Small intestine (tissue), 7 donors: ENCODE measurements at regions not wholly inside any gene's neighbourhood (a gene's known extent, or its start where the extent isn't known, plus 50 kb on each side); places are given as distances from the start of the nearest gene placed in this dataset.

ENCODE experiments used
- DNase-seq, 2 donors: peaks; one replicate each; pipeline versions ENCODE4 v3.0.0 to v3.0.0-alpha.2; 2013
- FAIRE-seq: peaks from 2 replicates; lab custom pipeline; 2012; peaks lifted over from hg19 to GRCh38; lab: Jason Lieb, UNC
- H3K27ac ChIP-seq, 3 donors: one replicate each; pipeline ENCODE4 v1.5.1; 2013; ENCODE audit warnings: low read length in 2 of 3, mild to moderate bottlenecking in 2 of 3, control low read depth in 1 of 3, inconsistent platforms in 1 of 3, low read depth in 1 of 3, moderate library complexity in 1 of 3
- H3K27me3 ChIP-seq, 3 donors: one replicate each; pipeline ENCODE4 v1.6.1; 2013; ENCODE audit warnings: low read length in 3 of 3, inconsistent platforms in 1 of 3; ENCODE audit not compliant: control insufficient read depth in 3 of 3, insufficient read depth in 3 of 3
- H3K36me3 ChIP-seq, 3 donors: one replicate each; pipeline ENCODE4 v1.6.1; 2013; ENCODE audit warnings: low read length in 3 of 3, inconsistent platforms in 1 of 3, low read depth in 1 of 3, mild to moderate bottlenecking in 1 of 3, moderate library complexity in 1 of 3; ENCODE audit not compliant: control insufficient read depth in 3 of 3, insufficient read depth in 2 of 3
- H3K4me1 ChIP-seq, 3 donors: one replicate each; pipeline ENCODE4 v1.6.1; 2013; ENCODE audit warnings: low read length in 2 of 3, inconsistent platforms in 1 of 3, low read depth in 1 of 3, mild to moderate bottlenecking in 1 of 3, moderate library complexity in 1 of 3; ENCODE audit not compliant: control insufficient read depth in 3 of 3, insufficient read depth in 2 of 3
- H3K4me3 ChIP-seq, 3 donors: one replicate each; pipeline ENCODE4 v1.5.1; 2013; ENCODE audit warnings: low read length in 3 of 3, control low read depth in 1 of 3, inconsistent platforms in 1 of 3, low read depth in 1 of 3, mild to moderate bottlenecking in 1 of 3, moderate library complexity in 1 of 3
- H3K9me3 ChIP-seq, 2 donors: one replicate each; pipeline ENCODE4 v1.6.1; 2013; ENCODE audit warnings: low read depth in 1 of 2, low read length in 1 of 2; ENCODE audit not compliant: control insufficient read depth in 2 of 2, insufficient read depth in 1 of 2
- WGBS, 3 donors: extraction: QIAGEN DNeasy Blood & Tissue Kit; methylation state at CpG; one replicate each; pipeline ENCODE4 v1.1.7; 2013; 5-methylcytosine and 5-hydroxymethylcytosine counted together
- donor health status: healthy with polysubstance abuse.
- donor health status: control.
- donor health status: control.
- donor health status: Bipolar disorder and iron deficiency.
- donor health status: healthy.

DNA sequence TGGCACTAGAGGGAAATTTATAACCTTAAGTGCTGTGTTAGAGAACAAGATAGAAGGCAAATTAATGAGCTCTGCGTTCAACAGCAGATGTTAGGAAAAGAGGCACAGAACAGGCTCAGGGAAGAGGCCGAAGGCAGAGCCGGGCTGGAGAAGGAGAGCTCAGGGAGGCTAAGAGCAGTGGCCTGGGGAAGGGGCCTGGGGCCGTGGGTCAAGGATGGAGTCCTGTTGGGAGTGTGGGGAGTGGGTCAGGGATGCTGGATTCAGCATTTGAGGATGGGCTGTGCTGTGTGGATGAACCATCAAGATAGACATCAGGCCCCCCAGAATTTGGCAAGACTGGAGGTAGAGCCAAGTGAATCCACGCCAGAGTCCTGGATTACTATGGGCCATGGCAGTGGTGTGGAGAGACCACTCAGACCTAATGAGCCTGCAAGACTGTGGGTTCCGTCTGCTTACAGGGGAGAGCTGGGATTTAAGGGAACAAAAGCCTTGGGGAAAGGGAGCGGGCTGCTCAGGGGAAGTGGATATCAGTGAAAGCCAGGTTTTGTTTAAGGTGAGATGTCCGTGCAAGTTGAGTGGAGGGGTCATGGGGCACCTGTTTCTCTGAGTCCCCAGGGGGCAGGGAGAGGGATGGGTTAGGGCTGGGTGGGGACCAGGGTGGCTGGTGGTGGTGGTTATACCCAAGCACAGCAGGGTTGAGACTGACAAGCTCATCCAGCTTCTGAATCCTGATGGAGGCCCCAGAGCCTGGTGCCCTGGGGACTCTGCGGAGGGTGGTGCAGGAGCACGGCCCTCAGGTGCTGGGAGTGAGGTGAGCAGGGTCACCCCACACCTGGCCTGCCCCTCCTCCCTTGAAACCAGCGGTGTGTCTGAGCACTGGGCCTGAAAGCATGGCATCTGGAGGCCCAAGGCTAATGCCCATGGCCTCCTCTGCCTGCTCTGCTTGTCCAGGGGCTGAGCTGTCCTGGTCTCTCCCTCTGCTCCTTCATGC lies 101.7 kb downstream of the BMS1 start:
- Histone ChIP-seq H3K4me1 (no peaks in the 10 kb centered on the region), H3K36me3 (no peaks in the 10 kb centered on the region), H3K9me3 (peaks cover 0 to 4% of the 10 kb centered on the region in 2 donors), H3K27me3 (no peaks in the 10 kb centered on the region), H3K4me3 (no peak overlapping the region), H3K27ac (no peak overlapping the region)
- DNase-seq (no peak), FAIRE-seq (no peak)
- 81 to 83% (median 81%) methylated on average over 9 to 11 of the region's 11 CpGs for WGBS, 3 donors

DNA sequence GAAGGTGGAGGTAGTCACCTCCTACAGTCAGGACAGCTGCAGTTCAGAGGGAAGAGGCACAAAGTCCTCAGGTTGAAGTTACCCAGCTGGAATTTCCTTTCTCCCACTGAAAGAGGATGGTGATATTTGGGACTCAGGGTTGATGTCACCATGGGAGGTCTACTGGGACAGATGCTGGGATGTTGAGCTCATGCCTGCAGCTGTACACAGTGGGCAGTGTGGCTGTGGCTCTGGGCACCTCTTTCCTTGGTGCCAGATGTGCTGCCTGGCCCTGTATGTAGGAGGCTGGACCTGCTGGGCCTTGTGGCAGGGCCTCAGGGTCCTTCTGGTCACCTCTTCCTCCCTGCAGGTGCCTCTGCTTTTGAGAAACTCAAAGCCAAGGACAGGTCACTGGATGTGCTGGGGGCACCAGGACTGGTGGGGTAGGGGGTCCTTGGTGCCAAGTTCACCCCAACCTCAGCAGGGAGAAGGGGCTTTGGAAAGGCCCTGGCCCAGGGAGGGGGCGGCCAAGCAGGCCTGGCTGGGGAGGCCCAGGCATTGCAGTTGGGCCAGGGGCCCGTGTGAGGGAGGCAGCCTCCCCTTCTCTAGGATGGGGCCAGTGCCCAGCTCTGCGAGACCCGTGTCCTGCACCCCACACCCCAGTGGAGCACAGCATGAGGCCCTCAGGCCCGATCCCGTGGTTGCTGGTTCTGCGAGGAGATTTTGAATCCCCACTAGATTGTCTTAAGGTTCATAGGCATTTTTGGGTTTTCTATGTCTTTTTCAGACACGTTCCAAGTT lies 103.1 kb downstream of the BMS1 start:
- Histone ChIP-seq H3K27ac (no peak overlapping the region), H3K36me3 (no peaks in the 10 kb centered on the region), H3K9me3 (peaks cover 0 to 4% of the 10 kb centered on the region in 2 donors), H3K4me1 (no peaks in the 10 kb centered on the region), H3K27me3 (no peaks in the 10 kb centered on the region), H3K4me3 (no peak overlapping the region)
- DNase-seq (no peak), FAIRE-seq (no peak)
- WGBS, 3 donors, result 80 to 86% (median 82%) methylated on average over 7 to 8 of the region's 8 CpGs

- FAIRE-seq (no peak), DNase-seq (no peak)
- Histone ChIP-seq H3K27ac (no peak overlapping the region), H3K4me3 (no peak overlapping the region), H3K4me1 (no peaks in the 10 kb centered on the region), H3K36me3 (no peaks in the 10 kb centered on the region), H3K27me3 (no peaks in the 10 kb centered on the region), H3K9me3 (no peaks in the 10 kb centered on the region)
- 65 to 73% (median 70%) methylated on average over 1 of the region's 1 CpG for WGBS, 3 donors
These were observed 105.3 kb downstream of the BMS1 start for GRCh38 chr10:42887734-42888503.

DNA sequence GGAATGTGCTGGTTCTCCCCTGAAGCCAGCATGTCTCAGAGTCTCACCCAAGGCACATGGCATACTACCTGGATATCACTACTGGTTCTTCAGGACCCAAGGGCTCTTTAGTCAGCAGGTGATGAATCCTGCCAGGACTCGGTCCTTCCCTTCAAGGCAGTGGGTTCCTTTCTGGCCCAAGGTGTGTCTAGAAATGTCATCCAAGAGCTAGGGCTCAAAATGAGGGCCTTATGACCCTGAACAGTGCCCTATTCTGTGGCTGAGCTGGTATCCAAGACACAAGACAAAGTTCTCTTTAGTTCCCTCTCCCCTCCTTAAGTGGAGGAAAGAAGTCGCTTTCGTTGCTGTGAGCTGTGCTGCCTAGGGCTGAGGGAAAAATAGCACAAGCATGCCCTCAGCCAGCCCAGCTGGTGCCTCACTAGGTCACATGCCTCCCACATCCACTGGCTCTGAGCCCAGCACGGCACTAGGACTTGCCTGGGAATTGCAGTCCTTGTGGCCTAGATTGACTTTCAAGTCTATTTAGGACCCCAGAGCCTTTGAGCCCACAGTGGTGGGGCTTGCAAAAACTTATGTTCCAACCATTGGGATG lies 106.0 kb downstream of the BMS1 start:
- FAIRE-seq, result no peak
- WGBS, 3 donors, result 54 to 63% (median 62%) methylated on average over 4 of the region's 4 CpGs

DNA sequence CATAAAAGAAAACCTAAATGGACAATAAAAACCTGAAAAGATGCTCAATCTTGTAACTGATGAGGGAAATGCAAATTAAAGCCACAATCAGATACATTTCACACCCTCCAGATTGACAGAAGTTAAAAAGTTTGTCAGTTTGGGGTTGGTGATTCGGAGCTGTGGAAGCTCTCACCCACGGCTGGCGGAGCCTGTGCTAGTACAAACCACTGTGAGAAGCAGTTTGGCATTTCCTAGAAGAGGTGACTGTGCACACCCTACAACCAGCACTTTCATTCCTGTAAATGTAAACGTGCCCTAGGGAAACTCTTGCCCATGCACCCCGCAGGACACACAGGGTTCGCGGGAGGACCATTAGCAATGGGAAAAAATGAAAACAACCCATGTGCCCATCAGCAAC lies 114.1 kb downstream of the BMS1 start:
- FAIRE-seq (no peak), DNase-seq (no peak)
- WGBS, 3 donors, result 55 to 73% (median 61%) methylated on average over 7 of the region's 7 CpGs
- H3K36me3 ChIP-seq, result no peaks in the 10 kb centered on the region
- H3K27ac ChIP-seq, result no peak overlapping the region
- H3K4me1 ChIP-seq, result no peaks in the 10 kb centered on the region
- peaks cover 0 to 5% of the 10 kb centered on the region in 2 donors for H3K9me3 ChIP-seq
- H3K4me3 ChIP-seq, result no peak overlapping the region
- H3K27me3 ChIP-seq, result peaks cover 4 to 27% (median 25%) of the 10 kb centered on the region in 3 donors

More for the DNA sequence above, 106.0 kb downstream of the BMS1 start:
- Histone ChIP-seq H3K4me1 (no peaks in the 10 kb centered on the region), H3K27ac (no peak overlapping the region), H3K4me3 (no peak overlapping the region), H3K36me3 (no peaks in the 10 kb centered on the region), H3K27me3 (no peaks in the 10 kb centered on the region), H3K9me3 (no peaks in the 10 kb centered on the region)
- no peak for DNase-seq

- DNase-seq, result no peak
- no peaks in the 10 kb centered on the region for H3K36me3 ChIP-seq
- H3K27ac ChIP-seq, result no peak overlapping the region
- H3K4me1 ChIP-seq, result no peaks in the 10 kb centered on the region
- 15 to 34% (median 23%) methylated on average over 78 to 83 of the region's 83 CpGs for WGBS, 3 donors
- peaks cover 0 to 5% of the 10 kb centered on the region in 2 donors for H3K9me3 ChIP-seq
- no peak for FAIRE-seq
- H3K27me3 ChIP-seq, result peaks cover 4 to 27% (median 25%) of the 10 kb centered on the region in 3 donors
- H3K4me3 ChIP-seq, result no peak overlapping the region
These were observed 115.7 kb downstream of the BMS1 start for GRCh38 chr10:42898037-42898960.

- FAIRE-seq (no peak), DNase-seq (no peak)
- H3K4me3 ChIP-seq, result no peak overlapping the region
- no peak overlapping the region for H3K27ac ChIP-seq
- peaks cover 0 to 5% of the 10 kb centered on the region in 2 donors for H3K9me3 ChIP-seq
- 92% methylated on average over 17 of the region's 17 CpGs for WGBS, 3 donors
- H3K4me1 ChIP-seq, result no peaks in the 10 kb centered on the region
- no peaks in the 10 kb centered on the region for H3K36me3 ChIP-seq
- peaks cover 4 to 27% (median 25%) of the 10 kb centered on the region in 3 donors for H3K27me3 ChIP-seq
These were observed 116.4 kb downstream of the BMS1 start for GRCh38 chr10:42899036-42899435.
